ENCODE measurements at regions not wholly inside any gene's neighbourhood (a gene's known extent, or its start where the extent isn't known, plus 50 kb on each side); places are given as distances from the start of the nearest gene placed in this dataset.

- no peak for TF ChIP-seq CTCF (IDR thresholded peaks at IDR 0.05)
- ATAC-seq (ENCODE audit: poor library complexity) (no peak), DNase-seq (no peak)
- H3K27ac Mint-ChIP-seq = no peak overlapping the region
- no peak overlapping the region for H3K27ac ChIP-seq (ENCODE audit: low read depth in 1 of 2, low read length in 2 of 2)
- H3K36me3 ChIP-seq (ENCODE audit: insufficient read depth, low read length) = no peaks in the 10 kb centered on the region
- CTCF ChIA-PET = no interaction called here
- H3K4me3 ChIP-seq (ENCODE audit: low read length) = no peak overlapping the region
- no peaks in the 10 kb centered on the region for H3K4me1 Mint-ChIP-seq (ENCODE audit: low read depth)
- no peaks in the 10 kb centered on the region for H3K27me3 Mint-ChIP-seq
- H3K27me3 ChIP-seq (ENCODE audit: control insufficient read depth in 1 of 2, insufficient read depth in 2 of 2, low read length in 2 of 2) = peaks cover 0 to 3% of the 10 kb centered on the region in 2 experiments
- no peaks in the 10 kb centered on the region for H3K9me3 Mint-ChIP-seq
- no peaks in the 10 kb centered on the region for H3K4me1 ChIP-seq (ENCODE audit: insufficient read depth, low read length)
- H3K9me3 ChIP-seq (ENCODE audit: control insufficient read depth in 1 of 2, insufficient read depth in 1 of 2, low read length in 2 of 2) = peaks cover 0 to 8% of the 10 kb centered on the region in 2 experiments
- intact Hi-C loops (cut with DNase I, micrococcal nuclease) = no loop called here
- H3K36me3 Mint-ChIP-seq (ENCODE audit: low read depth) = no peaks in the 10 kb centered on the region
- H3K4me3 Mint-ChIP-seq = no peak overlapping the region
- POLR2A ChIA-PET = no interaction called here
Observed at GRCh38 chr13:44787617-44788016, 201.7 kb downstream of the NUFIP1 start.

GRCh38 chr13:44786756-44787155 is 202.5 kb downstream of the NUFIP1 start:
- ChIA-PET CTCF (no interaction called here), POLR2A (no interaction called here)
- Mint-ChIP-seq H3K4me3 (no peak overlapping the region), H3K27ac (no peak overlapping the region), H3K4me1 (ENCODE audit: low read depth) (no peaks in the 10 kb centered on the region), H3K9me3 (no peaks in the 10 kb centered on the region), H3K27me3 (no peaks in the 10 kb centered on the region), H3K36me3 (ENCODE audit: low read depth) (no peaks in the 10 kb centered on the region)
- ATAC-seq (ENCODE audit: poor library complexity) (no peak), DNase-seq (no peak)
- H3K27ac ChIP-seq (ENCODE audit: low read depth in 1 of 2, low read length in 2 of 2) = no peak overlapping the region
- no peaks in the 10 kb centered on the region for H3K36me3 ChIP-seq (ENCODE audit: insufficient read depth, low read length)
- no peaks in the 10 kb centered on the region for H3K4me1 ChIP-seq (ENCODE audit: insufficient read depth, low read length)
- TF ChIP-seq CTCF (IDR thresholded peaks at IDR 0.05) = no peak
- no peak overlapping the region for H3K4me3 ChIP-seq (ENCODE audit: low read length)
- H3K9me3 ChIP-seq (ENCODE audit: control insufficient read depth in 1 of 2, insufficient read depth in 1 of 2, low read length in 2 of 2) = peaks cover 0 to 8% of the 10 kb centered on the region in 2 experiments
- intact Hi-C loops (cut with DNase I, micrococcal nuclease) = no loop called here
- H3K27me3 ChIP-seq (ENCODE audit: control insufficient read depth in 1 of 2, insufficient read depth in 2 of 2, low read length in 2 of 2) = peaks cover 0 to 4% of the 10 kb centered on the region in 2 experiments

- Histone ChIP-seq H3K36me3 (ENCODE audit: insufficient read depth, low read length) (no peaks in the 10 kb centered on the region), H3K27ac (ENCODE audit: low read depth in 1 of 2, low read length in 2 of 2) (no peak overlapping the region), H3K4me1 (ENCODE audit: insufficient read depth, low read length) (no peaks in the 10 kb centered on the region), H3K27me3 (ENCODE audit: control insufficient read depth in 1 of 2, insufficient read depth in 2 of 2, low read length in 2 of 2) (peaks cover 0 to 4% of the 10 kb centered on the region in 2 experiments), H3K4me3 (ENCODE audit: low read length) (no peak overlapping the region), H3K9me3 (ENCODE audit: control insufficient read depth in 1 of 2, insufficient read depth in 1 of 2, low read length in 2 of 2) (peaks cover 0 to 8% of the 10 kb centered on the region in 2 experiments)
- no peak for TF ChIP-seq CTCF (IDR thresholded peaks at IDR 0.05)
- no peak for DNase-seq
- ATAC-seq (ENCODE audit: poor library complexity) = no peak
- Mint-ChIP-seq H3K4me3 (no peak overlapping the region), H3K27ac (no peak overlapping the region), H3K9me3 (no peaks in the 10 kb centered on the region), H3K4me1 (ENCODE audit: low read depth) (no peaks in the 10 kb centered on the region), H3K36me3 (ENCODE audit: low read depth) (no peaks in the 10 kb centered on the region), H3K27me3 (no peaks in the 10 kb centered on the region)
- POLR2A ChIA-PET = no interaction called here
- intact Hi-C loops (cut with DNase I, micrococcal nuclease) = no loop called here
- CTCF ChIA-PET = no interaction called here
Observed at GRCh38 chr13:44785401-44785800, 203.9 kb downstream of the NUFIP1 start.

Data from CD4-positive, alpha-beta T cell (primary cell).